GM21576 (cell line): ENCODE measurements at regions not wholly inside any gene's neighbourhood (a gene's known extent, or its start where the extent isn't known, plus 50 kb on each side); places are given as distances from the start of the nearest gene placed in this dataset.

ENCODE experiments used
- ATAC-seq: cut with Tn5 transposase; IDR thresholded peaks from one replicate; pipeline ENCODE4 v1.9.1; 2021; ENCODE audit warnings: mild to moderate bottlenecking, moderate library complexity; ENCODE audit not compliant: unreplicated experiment

DNA sequence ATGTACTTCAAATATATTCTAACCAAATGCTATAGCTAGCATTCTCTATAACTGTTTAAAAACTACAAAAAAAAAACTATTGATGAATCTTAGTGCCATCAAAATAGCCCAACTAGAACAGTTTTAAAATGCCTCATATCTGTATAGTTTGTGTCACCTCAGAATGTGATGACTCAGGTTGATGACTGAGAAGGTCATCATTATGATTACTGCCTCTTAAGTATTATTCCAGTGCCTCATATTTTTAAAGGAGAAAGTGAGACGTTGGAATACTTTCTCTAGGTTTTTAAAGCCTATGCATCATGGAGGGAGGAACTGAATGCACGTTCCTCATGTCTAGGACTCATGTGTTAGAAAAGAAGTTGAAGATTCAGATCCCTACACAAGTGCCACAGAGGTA lies 88.2 kb downstream of the TMA16 start:
- ATAC-seq: no peak

DNA sequence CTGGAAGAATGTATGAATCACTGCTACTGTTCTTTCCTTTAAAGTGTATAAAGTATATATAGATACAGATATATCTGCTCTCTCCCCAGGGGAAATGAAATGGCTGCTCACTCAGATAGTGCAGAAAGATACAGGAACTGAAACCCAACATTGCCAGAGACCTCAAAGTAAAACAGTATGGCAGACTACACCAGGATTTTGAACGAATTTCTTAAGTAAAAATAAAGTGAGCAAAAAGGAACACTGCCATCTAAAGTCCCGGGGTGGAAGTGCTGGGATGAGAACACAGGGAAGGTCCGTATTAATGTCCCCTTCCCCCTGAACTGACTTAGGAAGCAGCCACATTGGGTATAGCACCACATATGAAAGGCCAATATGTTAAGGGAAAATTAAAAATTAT lies 93.4 kb downstream of the TMA16 start:
- ATAC-seq: peak; percentile 57

DNA sequence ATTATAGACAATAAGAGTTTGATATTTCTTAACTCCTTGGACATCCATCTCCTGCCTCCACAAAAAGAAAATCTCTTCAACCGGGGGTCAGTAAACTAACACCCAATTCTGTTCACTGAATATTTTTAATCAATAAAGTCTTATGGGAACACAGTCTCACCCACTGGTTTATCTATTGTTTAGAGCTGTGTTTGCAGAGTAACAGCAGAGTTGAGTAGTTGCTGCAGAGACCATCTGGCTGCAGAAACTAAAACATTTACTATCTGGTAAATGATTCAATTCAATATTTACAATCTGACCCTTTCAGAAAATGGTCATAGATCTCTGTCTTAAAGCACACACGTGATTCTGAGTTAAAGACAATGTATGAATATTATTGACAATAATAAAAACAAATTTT lies 94.0 kb downstream of the TMA16 start:
- no peak for ATAC-seq

DNA sequence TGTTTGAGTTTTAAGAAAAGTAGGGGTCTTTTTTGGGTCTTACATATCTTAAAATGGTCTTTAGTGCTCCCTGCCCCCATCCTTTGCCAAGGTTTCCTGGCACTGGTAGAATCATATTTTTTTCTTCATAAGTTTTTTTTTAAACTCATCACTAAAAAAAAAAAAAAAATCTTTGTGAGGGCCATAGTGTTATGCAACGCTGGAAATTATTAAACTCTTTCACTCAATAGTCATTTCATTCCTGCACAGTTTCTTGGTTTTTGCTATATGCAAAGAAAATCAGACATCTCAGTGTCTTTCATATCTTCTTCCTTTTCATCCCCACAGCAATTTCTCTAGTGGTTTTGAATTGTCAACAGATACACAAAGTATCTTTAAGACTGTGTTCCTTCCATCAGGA lies 95.6 kb downstream of the TMA16 start:
- peak; percentile 27 for ATAC-seq

DNA sequence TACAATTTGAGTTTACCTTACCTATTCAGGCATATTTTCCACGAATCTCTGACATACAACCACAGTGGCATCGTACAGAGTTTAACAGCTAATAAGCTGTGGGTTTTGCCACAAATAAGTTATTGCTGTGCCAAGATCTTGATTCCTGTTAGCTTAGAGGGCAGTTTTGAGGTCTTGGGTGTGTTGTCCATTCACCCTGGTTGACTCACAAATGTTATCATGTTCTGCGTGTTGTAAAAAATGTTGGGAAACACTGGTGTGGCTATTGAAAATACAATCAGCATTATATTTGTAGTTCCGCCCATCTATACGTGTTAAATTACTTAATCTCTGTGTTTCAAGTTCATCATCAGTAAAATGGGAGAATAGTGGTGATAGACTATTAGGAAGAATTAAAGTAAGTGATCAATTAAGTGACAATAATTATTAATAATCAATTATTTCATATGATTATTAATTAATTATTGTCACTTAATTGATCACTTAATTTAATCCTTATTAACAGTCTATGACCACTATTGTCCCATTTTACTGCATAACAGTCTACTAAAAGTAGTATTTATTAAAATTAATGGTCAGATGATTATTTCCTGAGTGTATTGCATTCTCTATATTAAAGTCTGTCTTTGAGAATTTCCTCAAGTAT lies 96.3 kb downstream of the TMA16 start:
- no peak for ATAC-seq

DNA sequence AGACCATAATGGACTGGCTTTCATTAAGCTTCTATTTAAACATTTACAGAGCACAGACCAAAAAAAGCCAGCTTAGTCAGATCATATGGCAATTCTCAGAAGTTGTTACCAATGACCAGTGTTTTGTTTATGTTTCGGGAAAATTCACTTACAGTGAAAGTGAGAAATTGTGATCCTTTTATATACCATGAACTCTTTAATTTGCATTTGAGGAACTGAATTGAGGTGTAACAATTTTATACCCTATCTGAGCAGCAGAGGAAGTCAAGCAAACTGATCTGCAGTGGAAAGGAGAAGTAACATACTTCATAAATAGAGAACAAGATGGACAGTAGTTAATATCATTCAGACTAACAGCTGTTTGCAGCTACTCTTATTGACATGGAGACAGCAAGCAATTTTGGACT lies 97.1 kb downstream of the TMA16 start:
- ATAC-seq: peak; percentile 84

DNA sequence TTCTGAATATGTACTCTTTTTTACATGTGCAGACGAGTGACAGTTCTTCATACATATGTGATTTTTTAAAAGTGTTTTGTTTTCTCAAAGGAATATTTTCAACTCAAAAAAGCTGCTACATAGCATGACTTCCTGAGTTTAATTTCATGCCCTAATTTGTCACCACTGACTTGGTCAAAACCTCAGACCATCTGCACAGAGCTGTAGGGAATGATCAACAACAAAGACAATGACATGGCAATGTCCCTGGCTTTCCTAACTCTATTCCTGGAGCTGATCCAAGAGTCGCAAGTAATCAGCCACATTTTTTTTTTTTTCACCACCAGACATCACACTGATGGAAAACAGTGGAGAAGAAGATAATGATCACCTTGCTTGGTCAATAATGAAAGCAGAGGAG lies 97.7 kb downstream of the TMA16 start:
- no peak for ATAC-seq

DNA sequence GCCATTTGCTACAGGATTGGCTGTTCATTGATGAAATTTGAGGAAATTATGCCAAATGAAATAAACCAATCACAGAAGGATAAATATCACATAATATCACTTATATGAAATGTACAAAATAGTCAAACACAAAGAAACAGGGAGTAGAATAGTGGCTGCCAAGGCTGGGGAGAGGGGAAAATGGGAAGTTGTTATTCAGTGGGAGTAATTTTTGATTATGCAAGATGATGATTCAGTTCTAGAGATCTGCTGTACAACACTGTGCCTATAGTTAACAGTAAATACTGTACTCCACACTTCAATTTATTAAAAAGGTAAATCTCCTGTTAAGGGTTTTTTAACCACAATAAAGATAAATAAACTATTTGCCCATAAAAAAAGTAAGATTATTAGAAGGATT lies 101.1 kb downstream of the TMA16 start:
- ATAC-seq: no peak

DNA sequence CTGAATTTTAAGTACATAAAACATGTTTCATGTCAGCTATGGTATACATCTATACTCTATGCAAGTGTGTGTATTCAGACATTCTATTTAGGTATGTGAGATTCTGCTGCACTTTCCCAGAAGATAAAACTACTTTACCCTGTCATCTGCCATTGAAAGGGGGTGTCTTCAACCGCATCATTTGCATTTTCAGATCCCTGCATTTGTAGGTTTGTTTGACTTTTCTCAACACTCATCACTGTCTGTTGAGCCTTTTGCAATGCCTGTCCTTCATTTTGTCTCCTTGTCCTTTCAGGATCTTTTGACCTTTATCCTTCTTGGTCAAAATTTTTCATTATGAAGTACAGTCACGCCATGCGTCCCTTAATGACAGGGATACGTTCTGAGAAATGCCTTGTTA lies 103.5 kb downstream of the TMA16 start:
- ATAC-seq: peak; percentile 89

DNA sequence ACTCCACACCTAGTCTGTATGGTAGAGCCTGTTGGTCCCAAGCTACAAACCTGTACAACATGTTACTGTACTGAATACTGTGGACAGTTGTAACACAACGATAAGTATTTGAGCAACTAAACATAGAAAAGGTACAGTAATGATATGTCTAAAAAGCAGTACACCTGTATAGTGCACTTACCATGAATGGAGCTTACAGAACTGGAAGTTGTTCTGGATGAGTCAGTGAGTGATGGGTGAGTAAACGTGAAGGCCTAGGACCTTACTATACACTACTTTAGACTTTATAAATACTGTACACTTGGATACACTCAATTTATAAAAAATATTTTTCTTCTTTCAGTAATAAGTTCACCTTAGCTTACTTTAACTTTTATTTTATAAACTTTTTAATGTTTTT lies 104.0 kb downstream of the TMA16 start:
- ATAC-seq: peak; percentile 27

DNA sequence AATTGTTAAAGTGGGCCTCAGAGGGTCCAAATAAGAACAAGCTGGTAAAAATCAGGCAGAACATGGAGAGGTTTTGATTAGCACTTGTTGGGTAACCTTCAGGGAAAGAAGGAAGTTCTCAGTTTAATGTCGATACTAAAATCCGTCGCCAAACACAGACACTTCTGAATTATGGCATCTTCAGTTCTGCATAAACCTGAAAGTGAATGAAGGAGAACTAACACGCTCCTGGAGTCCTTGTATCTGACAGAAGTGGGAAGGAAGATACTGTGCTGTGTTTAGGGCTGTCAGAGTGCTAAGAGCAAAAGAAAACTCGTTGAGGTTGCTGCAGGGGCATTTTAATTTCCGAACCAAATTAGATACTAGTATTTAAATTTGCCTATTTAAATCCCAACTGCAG lies 106.2 kb downstream of the TMA16 start:
- peak; percentile 43 for ATAC-seq

DNA sequence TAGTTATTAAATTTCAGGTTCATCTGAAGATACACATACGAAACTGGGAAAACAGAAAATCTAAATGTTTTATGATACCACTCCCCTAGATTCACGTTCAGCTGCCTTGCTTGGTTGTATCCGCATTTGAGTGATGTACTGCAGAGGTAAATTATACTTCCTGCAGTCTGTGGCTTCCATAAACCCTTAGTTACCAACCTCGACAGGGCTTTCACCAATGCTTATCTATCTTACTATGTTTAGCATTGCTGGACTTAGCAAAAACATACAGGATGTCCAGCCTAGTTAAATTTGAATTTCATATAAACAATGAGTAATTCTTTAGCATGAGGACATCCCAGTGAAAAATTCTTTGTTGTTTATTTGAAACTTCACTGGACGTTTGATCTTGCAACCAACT lies 108.8 kb downstream of the TMA16 start:
- peak; percentile 35 for ATAC-seq

DNA sequence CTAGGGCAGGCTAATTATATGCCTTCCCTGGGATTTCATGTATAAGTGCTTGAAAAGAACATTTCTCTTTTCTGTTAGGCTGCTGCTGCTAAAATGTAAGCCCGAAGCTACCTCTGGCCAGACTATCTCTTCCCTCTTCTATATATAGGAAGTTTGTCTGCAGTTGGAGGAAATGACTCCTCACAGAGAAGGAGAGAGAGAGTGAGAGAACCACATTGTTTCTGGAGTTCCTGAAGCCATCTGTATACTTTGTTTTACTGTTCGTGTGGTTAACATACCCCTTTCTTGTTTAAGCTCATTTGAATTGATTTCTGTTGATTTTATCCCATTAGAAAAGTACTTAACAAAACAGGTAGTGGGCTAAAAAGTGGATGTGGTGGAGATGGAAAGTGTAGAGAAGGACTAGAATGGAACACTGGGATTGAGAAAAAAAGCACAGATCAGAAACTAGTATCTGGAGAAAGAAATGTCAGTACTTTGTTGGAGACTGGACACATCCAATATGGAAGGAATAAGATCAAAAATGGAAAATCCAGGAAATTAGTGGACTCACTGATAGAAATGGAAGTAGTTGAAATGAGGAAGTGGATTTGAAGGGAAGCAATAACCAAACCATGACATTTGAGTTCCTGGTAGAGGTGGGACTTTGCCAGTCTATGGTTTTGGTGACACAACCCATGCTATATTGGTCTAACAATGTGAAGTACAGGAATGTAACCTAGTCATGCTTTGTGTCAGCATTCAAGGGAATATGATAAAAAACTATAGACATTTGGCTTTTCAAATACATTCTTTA lies 112.6 kb downstream of the TMA16 start:
- ATAC-seq: no peak

DNA sequence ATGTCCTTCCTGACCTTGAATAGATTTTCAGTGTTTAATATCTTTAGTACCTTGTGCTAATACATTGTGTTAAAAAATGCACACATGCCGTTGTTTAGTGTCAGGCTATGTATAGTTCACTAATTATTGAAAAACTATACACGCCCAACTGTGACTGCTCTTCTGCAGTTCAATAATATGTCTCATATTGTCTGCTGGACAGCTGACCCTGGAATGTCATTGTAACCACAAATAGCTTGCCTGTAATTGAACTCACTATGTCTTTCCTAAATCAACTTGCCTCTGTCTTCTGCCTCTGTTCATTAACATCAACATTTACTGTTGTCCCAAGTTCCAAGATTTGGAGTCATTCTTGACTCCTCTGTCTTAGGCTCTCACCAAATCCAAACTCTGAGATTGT lies 114.5 kb downstream of the TMA16 start:
- ATAC-seq: no peak

DNA sequence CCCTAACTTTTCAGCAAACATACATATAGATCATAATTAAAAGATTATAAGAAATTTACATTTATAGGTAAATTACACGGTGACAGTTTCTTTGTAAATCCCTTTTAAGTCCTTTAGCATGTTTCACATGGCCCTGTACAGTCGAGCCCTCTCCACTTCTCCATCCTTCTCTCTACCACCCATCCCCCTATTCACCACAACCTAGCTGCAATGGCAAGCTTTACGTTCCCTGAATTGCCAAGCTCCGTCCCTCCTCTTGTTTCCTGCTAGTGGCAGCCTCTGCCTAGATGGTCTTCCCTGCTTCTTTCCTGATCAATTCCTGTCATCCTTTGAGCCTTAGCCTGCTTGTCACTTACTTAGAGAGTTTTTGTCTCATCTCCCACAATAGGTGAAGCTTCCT lies 116.2 kb downstream of the TMA16 start:
- no peak for ATAC-seq

DNA sequence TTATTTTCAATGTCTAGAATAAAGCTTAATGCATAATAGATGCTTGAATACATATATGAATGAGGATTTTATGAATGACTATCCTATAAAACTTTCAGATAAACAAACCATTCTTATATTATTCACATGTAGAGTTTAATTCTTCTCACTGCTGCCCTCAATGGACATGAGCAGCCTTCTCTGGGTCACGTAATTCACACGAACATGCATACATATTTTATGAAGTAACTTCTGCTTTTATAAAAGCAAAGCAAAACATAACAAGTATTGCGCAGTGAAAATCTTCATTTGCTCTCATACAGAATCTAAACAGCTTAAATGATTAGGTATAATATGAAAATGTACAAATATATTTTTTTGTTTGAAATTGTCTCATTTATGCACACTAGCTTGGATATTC lies 116.7 kb downstream of the TMA16 start:
- no peak for ATAC-seq

DNA sequence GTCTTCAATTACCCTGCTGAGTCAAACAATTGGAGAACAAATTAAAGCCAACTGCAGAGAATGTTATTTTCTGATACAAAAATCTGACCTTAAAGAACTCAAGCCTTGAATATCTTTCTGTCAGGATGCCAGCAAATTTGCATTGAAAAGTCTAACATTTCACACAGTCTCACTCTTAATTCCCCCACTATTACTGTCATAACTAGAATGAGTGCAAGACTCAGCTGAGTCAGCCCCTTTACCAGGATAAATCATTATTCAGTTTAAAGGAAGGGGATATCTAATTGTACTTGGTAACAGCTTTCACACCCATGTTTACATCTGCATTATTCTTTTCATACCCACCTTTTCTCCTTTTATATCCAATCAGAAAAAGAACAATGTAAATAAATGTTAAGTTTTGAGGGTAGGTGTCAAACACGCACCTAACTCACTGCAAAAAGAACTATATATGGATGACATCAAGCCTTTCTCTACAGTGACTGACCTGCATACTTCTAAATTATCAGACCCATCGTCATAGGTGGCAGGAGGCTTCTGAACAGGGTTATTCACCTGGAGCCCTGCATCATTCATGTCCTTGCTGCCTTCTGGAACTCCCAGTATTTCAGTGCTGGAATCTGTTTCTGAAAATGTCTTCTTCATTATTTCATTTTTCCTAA lies 117.4 kb downstream of the TMA16 start:
- peak; percentile 65 for ATAC-seq

DNA sequence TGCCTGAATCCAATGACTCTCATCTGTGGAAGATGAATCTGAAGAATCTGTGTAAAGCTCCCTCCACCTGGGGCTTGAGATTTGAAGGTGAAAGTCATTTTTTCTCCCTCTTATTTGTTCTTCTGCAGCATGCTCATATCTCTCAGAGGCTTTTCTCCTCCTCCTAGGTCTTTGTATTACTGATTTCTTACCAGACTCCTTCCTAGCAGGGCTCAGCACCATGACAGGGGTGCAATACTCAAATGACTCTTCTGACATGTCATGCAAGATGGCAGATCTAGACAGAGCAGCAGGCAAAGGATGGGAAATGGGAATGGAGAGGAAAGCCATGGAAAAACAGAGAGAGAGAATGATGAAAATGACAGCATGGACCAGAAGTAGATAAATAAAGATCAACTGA lies 118.3 kb downstream of the TMA16 start:
- no peak for ATAC-seq

DNA sequence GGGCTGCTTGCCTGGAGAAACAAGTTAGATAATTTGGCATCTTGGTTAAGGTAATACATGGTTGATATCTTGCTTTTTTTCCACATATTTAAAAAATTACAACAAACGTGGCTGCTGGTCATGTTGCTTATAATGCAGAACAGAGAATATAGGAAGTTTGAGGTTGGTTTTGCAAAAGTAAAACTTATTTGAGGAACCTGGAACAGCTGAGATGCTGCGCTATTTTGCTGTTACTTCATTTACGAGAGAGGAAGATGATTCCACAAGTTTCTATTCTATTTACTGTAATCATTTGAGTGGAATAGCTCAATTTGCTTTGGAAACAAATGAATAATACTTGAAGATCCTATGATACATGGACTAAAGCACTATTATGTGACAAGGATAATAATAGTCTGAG lies 118.9 kb downstream of the TMA16 start:
- no peak for ATAC-seq

DNA sequence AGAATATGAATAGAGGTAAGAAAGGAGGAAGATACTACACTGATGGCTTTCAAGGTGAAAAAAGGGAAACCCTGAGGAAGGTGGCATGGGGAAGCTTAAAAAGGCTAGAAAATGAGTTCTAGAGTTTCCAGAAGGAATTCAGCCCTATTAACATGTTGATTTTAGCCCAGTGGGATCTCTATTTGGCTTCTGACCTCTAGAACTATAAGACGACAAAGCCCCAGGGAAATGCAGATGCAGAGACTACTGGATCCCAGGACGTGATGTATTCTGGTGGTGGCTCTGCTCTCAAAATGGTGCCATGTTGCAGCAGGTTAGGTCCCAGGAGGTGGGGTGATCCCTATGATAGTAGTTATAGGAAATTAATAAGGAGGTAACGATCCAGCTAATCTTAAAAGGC lies 120.4 kb downstream of the TMA16 start:
- no peak for ATAC-seq

DNA sequence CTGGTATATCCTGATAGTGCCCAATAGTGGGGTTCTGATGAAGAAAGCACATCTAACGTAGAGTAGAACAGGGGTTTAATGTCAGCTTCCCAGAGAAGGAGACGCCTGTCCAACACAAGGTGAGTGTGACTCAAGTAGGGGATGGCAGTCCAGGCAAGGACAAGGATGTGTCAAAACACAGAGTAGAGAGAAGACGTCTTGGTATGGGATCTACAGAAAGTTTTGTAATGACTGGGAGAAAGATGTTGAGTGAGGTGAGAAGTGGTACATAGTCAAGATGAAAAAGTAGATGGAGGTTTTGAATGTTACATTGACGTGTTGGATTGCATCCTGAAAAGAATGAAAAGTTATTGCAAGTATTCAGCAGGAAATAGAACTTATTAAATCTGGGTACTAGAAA lies 124.4 kb downstream of the TMA16 start:
- ATAC-seq: no peak

DNA sequence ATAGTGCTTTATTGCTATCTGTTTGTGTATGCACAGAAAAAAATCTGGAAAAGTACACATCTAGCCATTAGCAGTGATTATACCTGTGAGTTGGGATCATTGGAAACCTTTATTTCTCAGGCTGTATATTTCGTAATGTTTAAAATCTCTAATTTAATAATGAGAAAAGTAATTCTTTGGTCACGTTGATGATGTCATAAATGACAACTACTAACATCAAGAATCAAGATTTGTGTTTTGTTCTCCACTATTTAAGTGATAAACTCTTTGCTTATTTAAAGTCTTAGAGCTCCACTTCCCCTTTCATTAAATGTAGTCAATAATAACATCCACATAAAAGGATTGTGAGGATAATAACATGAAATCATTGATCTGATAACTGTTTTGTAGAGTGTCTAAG lies 126.2 kb downstream of the TMA16 start:
- no peak for ATAC-seq
